ENCODE measurements at regions not wholly inside any gene's neighbourhood (a gene's known extent, or its start where the extent isn't known, plus 50 kb on each side); places are given as distances from the start of the nearest gene placed in this dataset.

DNA sequence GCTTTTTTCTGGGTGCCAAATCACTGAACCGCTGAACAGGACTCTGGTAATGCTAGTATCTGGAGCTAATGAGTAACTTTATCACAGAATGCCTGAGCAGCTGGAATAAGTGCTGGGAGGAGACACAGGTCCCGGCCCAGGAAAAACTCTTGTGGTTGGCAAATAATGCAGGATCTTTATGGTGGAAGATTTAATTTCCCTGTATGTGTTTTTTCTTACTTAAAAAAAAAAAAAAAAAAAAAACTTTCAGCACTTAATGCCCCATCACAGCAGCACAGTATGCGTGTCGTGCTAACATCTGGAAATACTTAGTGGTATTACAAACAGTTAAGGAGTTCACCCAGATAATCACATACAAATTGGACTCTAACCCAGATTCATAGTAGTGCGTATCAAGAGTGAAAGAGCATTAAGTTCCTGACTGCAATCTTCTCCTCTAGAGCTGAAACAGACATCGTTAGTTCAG, 220.7 kb downstream of the TOMM20 start:
- Histone ChIP-seq H3K27ac (peak overlapping the region; percentile 47 to 59 (median 53)), H3K4me1 (peaks cover 0 to 18% (median 5%) of the 10 kb centered on the region in 4 donors), H3K27me3 (no peaks in the 10 kb centered on the region), H3K36me3 (no peaks in the 10 kb centered on the region), H3K9me3 (no peaks in the 10 kb centered on the region), H3K4me3 (no peak overlapping the region)
- TF ChIP-seq POLR2AphosphoS5 (IDR thresholded peaks at IDR 0.05) (peak in 1 of 4 donors; percentile 32), POLR2A (IDR thresholded peaks at IDR 0.05) (no peak)
- no peak for DNase-seq
- WGBS, 2 donors, result 14 to 53% methylated on average over 6 of the region's 6 CpGs
- intact Hi-C loops (cut with DNase I), result no loop called here

DNA sequence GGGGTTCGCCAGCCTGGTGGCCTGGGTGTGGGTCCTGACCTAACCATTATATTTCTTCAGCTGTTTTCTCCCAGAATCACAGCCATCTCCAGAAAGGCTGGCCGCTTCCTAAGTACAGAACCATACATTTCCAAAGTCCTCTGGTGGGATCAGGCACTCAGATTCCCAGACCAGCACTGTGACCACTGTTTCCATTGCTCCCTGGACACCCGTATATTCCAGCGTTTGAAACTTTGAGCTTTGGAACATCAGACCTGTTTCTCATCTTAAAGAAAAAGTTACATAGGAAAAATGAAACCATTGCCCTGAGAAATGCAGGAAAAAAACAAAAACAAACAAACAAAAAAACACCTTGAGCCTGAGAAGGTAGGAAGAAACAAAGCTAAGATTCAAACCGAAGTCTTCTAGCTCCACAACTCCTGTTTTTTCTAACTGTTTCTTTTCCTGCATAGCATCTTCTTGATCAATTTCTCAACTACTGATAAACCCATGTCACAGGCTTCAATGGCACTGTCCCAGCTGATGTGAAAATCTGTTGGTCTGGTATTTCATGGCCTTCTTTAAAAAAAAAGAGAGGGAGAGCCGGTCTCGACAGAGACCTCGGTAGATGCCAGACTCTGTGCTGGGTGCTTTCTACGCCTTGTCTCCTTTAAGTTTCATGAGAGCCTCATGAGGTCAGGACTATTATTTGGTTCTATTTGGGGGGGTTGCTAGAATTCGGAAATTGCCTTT, 221.3 kb downstream of the TOMM20 start:
- H3K27me3 ChIP-seq, result no peaks in the 10 kb centered on the region
- WGBS, 2 donors, result 35 to 71% methylated on average over 10 of the region's 10 CpGs
- intact Hi-C loops (cut with DNase I), result no loop called here
- peaks cover 0 to 12% (median 0%) of the 10 kb centered on the region in 4 donors for H3K4me1 ChIP-seq
- no peaks in the 10 kb centered on the region for H3K9me3 ChIP-seq
- H3K36me3 ChIP-seq, result no peaks in the 10 kb centered on the region
- H3K4me3 ChIP-seq, result no peak overlapping the region
- TF ChIP-seq EP300 (IDR thresholded peaks at IDR 0.05), result no peak
- no peak for TF ChIP-seq POLR2A (IDR thresholded peaks at IDR 0.05)
- no peak for TF ChIP-seq POLR2AphosphoS5 (IDR thresholded peaks at IDR 0.05)
- TF ChIP-seq, protein P1, sequence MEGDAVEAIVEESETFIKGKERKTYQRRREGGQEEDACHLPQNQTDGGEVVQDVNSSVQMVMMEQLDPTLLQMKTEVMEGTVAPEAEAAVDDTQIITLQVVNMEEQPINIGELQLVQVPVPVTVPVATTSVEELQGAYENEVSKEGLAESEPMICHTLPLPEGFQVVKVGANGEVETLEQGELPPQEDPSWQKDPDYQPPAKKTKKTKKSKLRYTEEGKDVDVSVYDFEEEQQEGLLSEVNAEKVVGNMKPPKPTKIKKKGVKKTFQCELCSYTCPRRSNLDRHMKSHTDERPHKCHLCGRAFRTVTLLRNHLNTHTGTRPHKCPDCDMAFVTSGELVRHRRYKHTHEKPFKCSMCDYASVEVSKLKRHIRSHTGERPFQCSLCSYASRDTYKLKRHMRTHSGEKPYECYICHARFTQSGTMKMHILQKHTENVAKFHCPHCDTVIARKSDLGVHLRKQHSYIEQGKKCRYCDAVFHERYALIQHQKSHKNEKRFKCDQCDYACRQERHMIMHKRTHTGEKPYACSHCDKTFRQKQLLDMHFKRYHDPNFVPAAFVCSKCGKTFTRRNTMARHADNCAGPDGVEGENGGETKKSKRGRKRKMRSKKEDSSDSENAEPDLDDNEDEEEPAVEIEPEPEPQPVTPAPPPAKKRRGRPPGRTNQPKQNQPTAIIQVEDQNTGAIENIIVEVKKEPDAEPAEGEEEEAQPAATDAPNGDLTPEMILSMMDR (IDR thresholded peaks at IDR 0.05), result no peak
- H3K27ac ChIP-seq, result peak overlapping the region in 3 of 4 donors; percentile 9 to 59 (median 48)
- no peak for DNase-seq

DNA sequence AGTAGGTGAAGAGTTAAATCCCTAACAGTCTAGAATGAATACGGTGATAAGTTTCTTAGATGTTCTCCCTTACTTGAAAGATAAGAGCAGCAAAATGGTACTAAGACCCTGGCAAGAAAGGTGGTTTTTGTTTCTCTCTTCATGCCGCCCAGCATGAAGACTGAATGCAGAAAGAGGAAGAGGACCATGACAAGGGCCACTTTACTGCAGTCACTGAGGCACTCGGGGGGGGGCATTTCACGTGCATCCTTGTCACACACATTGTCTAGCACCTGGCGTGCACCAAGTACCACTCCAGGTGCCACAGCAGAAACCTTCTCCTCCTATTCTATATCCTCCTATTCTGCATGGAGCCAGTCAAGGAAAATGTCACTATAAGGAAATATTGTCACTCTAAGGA, 222.0 kb downstream of the TOMM20 start:
- H3K4me1 ChIP-seq, result peaks cover 0 to 6% (median 0%) of the 10 kb centered on the region in 4 donors
- WGBS, 2 donors, result 84 to 88% methylated on average over 5 of the region's 5 CpGs
- DNase-seq, result no peak
- H3K9me3 ChIP-seq, result no peaks in the 10 kb centered on the region
- H3K27ac ChIP-seq, result no peak overlapping the region
- H3K4me3 ChIP-seq, result no peak overlapping the region
- H3K27me3 ChIP-seq, result no peaks in the 10 kb centered on the region
- H3K36me3 ChIP-seq, result no peaks in the 10 kb centered on the region
- TF ChIP-seq EP300 (IDR thresholded peaks at IDR 0.05) (no peak), POLR2AphosphoS5 (IDR thresholded peaks at IDR 0.05) (no peak)
- TF ChIP-seq, protein P1 (IDR thresholded peaks at IDR 0.05), result no peak
- intact Hi-C loops (cut with DNase I), result no loop called here

DNA sequence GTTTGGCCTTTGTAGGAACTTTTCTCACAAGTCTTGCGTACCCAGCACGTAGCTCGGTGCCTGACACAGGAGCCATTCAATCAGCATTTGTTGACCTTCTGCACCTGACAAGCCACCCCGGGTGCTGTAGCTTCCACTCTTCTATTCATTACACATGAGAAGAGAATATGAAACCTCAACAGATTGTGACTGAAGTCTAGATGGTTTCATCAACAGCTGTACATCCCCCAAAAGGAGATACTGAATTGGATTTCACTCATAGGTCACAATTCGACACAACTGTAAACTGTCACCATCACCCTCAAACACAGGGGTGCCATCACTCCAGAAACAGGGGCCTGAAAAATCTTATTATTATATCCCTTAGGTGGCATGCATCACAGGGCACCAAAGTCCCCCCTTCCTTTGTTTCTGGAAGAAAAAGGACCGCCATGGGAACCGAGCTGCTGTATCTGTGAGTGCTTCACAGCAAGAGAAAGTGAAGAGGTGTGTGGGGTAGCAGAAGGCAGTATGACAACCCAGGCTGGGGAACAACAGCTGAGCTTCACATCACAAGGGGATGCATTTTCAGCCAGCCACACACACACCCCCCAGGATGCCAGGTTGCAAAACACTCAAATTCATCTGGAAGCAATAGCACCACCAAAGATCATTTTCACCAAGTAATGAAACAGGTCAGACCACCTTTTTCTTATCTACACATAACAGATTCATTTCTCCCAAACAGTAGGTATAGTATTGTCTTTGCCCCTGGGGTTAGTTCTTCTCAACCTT, 225.7 kb downstream of the TOMM20 start:
- Histone ChIP-seq H3K36me3 (no peaks in the 10 kb centered on the region), H3K9me3 (no peaks in the 10 kb centered on the region), H3K27ac (no peak overlapping the region), H3K4me1 (peaks cover 0 to 13% (median under 1%) of the 10 kb centered on the region in 4 donors), H3K27me3 (no peaks in the 10 kb centered on the region), H3K4me3 (no peak overlapping the region)
- no peak for TF ChIP-seq POLR2AphosphoS5 (IDR thresholded peaks at IDR 0.05)
- TF ChIP-seq EP300 (IDR thresholded peaks at IDR 0.05), result no peak
- no peak for TF ChIP-seq POLR2A (IDR thresholded peaks at IDR 0.05)
- TF ChIP-seq, protein P1 (IDR thresholded peaks at IDR 0.05), result no peak
- 93% methylated on average over 7 of the region's 7 CpGs for WGBS, 2 donors
- DNase-seq, result peak; percentile 36
- intact Hi-C loops (cut with DNase I), result no loop called here

DNA sequence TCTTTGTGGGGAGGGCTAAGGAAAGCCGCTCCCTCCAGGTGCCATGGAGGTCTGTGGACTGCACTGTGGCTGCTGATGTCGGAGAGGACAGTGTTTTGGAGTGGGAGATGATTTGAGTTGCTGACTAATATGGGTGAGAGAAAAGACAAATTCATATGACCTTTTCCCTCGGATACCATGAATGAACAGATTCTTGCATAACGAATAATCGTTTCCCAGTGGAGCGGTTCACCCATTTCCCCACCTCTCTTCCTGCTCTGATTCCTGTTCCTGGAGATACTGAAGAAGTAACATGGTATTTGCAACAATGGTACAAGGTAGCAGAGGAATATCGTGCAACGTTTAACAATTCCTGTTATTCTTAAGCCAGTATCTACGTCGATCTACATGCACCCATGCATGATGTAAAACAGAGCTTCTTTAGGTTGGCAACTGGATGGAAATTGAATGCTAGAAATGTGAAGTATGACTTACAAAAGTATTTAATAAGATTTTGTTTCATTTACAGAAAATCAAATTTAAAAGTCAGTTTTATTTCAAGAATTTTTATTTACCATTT, 227.1 kb downstream of the TOMM20 start:
- H3K27me3 ChIP-seq, result no peaks in the 10 kb centered on the region
- intact Hi-C loops (cut with DNase I), result no loop called here
- DNase-seq, result no peak
- no peaks in the 10 kb centered on the region for H3K9me3 ChIP-seq
- 94% methylated on average over 10 of the region's 10 CpGs for WGBS, 2 donors
- no peaks in the 10 kb centered on the region for H3K36me3 ChIP-seq
- no peak overlapping the region for H3K27ac ChIP-seq
- H3K4me3 ChIP-seq, result no peak overlapping the region
- peaks cover 0 to 19% (median 10%) of the 10 kb centered on the region in 4 donors for H3K4me1 ChIP-seq
- TF ChIP-seq POLR2AphosphoS5 (IDR thresholded peaks at IDR 0.05) (no peak), POLR2A (IDR thresholded peaks at IDR 0.05) (no peak), EP300 (IDR thresholded peaks at IDR 0.05) (no peak)
- TF ChIP-seq, protein P1 (IDR thresholded peaks at IDR 0.05), result no peak
